HG03095 (cell line): ENCODE measurements at regions not wholly inside any gene's neighbourhood (a gene's known extent, or its start where the extent isn't known, plus 50 kb on each side); places are given as distances from the start of the nearest gene placed in this dataset.

Experiments
- ATAC-seq: cut with Tn5 transposase; IDR thresholded peaks from one replicate; pipeline ENCODE4 v1.9.1; 2021; ENCODE audit warnings: moderate library complexity; ENCODE audit not compliant: unreplicated experiment

DNA sequence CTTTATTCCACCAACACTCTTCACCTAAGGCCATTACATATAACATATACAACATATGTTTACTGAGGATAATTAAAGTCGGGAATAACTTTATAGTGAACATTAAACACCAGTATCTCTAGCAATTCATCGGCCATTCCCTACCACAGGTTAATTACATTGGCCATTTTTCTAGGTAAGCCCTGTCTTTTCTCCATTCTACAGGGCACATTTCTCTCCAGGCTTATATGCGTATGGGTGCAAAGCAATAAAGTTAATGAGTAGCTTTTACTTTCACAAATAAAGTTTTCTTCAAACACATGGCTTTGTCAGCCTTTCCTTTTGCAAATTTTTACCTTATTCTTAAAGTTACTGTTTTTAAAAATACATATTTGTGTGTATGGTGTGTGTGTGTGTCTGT lies 111.9 kb upstream of the IQCM start:
- no peak for ATAC-seq

DNA sequence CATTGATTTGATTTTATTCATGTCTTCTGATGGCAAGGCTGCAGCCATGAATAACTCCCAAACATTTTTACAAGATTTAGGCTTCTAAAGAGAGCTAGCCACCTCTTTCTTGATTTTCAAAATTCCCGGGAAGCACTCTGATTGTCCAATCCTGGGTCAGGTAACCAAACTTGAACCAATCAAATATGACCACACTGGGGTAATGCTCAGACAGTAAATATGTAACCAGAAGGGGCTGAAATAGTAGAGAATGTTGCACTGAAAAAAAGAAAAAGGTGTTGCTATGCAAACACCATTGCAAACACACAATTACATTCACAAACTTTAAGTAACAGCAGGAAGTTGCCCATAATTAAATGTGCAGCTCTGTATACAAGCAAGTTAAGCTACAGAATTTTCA lies 112.9 kb upstream of the IQCM start:
- ATAC-seq: no peak

DNA sequence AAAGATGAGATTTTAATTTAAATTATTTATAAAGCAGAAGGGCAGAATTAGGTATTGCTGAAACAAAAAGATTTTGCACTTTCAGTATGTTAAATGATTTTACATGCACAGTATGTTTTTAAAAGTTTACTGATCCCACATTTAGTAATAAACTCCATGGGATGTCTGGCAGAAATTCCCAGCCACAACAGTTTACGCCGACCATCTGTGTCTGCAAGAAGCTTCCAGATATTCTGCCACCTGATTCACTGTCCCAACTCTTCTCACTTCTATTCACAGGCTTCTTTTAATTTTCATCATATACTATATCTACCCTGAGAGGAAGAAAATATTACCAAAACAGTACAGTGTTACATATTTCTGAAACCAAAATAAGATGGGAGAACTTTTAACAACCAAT lies 115.8 kb upstream of the IQCM start:
- no peak for ATAC-seq

DNA sequence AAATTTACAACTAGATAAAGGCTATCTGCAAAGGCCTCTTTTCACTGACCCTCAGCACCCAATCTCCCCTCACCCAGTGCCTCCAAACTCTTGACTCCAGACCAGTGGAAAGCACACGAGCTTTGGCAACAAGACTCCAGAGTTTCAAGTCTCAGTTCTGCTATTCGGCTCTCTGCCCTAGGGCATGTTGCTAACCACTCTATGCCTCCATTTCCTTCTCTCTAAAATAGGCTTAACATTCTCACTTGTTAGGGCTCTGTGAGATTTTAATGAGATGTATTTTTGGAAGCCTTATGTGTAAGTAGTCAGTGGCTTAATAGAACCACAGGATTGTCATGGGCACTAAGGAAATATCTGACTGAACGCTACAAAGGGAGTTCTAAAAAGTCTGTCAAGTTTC lies 116.5 kb upstream of the IQCM start:
- ATAC-seq: no peak

DNA sequence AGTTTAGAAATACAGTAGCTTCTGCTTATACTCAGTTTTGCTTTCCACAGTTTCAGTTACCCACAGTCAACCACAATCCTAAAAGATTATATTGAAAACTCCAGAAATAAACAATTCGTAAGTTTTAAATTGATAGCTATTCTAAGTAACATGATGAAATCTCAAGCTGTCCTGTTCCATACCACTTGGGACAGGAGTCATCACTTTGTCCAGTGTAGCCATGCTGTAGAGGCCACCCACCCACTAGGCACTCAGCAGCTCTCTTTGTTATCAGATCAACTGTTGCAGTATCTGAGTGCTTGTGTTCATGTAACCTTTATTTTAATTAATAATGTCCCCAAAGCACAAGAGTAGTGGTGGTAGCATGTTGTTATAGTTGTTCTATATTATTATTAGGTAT lies 117.5 kb upstream of the IQCM start:
- no peak for ATAC-seq

DNA sequence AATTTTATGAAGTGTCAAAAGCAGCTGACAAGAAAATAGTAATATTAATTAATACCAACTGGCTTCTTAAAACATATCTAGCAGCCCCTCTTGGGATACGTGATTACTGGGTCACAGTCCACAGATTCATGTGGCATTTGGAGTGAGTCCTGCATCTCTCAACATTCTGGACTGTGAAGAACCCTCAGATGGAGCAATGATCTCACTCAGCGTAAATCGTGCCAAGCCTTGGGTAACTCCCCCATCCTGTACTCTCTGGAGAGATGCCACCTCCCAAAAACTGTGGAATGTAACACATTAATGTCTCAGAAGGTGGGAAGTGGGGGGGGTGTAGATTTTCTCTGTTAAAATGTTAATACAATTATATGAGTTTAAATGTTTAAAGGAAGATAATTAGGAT lies 118.2 kb upstream of the IQCM start:
- ATAC-seq: no peak

DNA sequence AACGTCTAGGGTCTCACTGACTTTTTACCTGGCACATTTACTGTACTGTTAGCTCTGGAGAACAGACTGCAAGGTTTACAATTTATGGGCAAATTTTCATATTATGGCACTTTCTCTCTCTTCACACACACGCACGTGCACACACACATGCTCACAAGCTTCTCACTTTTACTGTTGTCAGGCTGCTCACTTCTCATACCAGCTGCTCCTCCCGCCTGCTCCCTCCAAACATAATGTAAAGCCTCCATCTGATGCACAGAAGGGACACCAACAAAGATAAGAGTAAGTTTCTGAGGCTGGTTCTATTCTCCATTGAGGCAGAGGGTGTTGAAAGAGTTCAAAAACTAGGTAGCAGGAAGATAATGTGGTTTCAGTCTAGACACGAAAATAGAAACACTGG lies 128.9 kb upstream of the DCLK2 start:
- ATAC-seq: no peak

DNA sequence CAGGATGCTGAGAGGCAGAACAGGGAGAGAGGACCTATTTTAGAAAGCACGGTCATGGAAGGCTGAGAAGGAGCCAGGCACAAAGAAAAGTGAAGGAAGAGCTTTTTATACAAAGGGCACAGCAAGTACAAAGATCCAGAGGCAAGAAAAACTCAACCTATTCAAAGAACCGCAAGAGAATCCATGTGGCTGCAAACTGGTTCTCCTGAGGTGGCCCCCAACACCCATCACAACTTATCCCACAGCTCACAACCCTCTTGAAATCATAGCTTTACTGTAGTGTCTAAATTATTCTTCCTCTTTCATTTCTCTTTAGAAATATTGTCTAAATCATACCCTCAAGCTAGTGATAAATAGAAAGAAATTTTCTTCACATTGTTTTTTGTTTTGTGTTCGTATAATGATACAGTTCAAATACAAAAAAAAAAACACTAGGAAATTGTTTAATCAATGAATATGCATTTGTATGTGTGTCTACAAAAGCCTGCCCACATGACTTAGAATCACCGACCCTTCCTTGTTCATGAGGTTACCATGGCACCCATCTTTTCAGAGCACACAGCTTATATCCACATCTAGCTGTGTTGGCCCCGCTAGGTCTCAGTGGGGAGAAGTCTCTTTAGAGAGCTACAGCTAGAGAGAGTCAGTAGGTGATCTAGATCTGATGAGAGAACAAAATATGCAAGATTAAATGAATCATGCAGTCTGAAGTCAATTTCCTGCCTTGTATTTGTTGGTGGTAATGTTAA lies 126.9 kb upstream of the DCLK2 start:
- no peak for ATAC-seq

DNA sequence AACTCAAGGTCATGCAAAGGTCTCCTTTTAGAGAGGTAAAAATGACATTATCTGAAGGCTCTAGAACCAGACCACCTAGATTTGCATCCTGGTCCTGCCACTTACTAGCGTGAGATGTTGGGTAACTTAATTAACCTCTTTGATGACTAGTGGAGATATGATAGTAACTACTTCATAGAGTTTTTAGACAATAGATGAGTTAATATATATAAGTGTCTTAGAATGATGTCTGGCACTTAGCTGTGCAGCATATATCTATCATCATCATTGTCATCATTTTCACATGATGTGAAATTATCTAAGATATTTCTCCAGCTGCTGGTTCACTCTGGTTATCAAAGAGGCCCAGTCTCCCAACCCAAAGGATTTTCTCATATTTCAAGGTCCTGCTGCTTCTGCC lies 126.1 kb upstream of the DCLK2 start:
- no peak for ATAC-seq

DNA sequence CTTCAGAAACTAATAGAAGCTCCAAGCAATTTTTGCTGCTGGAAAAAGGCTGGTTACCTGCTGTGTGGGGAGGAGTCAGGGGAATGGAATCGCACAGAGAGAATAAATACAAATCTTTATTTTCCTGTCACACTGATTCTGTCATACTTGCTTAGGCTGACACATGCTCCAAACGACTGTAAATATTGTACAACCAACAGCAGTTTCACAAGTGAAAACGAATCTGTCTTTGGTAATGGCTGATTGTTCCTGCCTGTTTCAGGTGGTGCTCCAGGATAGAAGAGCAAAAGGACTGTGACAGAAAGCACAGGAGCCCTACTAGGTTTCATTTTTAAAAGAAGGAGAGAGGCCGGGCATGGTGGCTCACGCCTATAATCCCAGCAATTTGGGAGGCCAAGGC lies 125.5 kb upstream of the DCLK2 start:
- ATAC-seq: no peak

DNA sequence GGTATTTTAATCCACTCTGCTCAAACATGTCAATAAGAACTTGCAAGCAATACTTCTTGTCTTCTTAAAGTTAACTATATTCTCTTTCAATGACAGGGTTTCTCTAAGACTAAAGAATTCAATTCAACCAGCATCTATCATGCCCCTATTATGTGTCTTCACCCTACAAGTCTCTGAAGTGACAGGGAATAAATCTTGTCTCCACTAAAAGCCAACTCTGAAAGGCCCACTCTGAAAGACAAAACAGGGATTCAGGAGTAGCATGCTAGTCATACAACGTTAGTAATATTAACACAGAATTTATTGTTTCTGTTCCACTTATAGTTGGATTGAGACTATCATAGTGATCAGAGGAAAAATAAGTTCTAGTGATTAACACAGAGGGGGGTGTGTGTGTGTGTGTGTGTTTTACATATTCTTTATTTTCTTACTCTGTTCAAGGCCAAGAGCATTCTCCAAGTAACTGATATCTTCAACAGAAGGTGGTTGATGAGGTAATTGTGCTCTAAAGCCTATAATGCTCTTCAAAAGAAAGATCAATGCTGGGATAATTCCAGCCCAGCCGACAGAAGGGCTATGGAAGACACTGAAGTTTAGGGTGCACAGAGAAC lies 122.4 kb upstream of the DCLK2 start:
- no peak for ATAC-seq

DNA sequence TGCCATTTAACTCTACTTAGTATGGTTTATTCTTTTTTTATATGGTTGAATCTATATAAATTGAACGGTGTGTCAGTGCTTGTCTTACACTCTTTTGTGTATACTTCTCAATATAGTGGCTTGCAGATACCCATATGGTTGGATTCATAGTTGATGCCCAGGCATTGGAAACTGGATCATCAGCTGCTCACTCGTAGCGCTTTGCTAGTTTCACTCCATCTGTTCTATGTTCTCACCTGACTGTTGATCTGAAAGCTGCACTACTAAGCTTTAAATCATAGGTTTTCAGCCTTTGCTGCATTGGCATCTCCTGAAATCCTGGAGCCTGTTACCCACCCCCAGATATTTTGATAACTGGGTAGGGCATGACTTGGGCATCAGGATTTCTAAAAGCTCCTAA lies 121.6 kb upstream of the DCLK2 start:
- no peak for ATAC-seq

DNA sequence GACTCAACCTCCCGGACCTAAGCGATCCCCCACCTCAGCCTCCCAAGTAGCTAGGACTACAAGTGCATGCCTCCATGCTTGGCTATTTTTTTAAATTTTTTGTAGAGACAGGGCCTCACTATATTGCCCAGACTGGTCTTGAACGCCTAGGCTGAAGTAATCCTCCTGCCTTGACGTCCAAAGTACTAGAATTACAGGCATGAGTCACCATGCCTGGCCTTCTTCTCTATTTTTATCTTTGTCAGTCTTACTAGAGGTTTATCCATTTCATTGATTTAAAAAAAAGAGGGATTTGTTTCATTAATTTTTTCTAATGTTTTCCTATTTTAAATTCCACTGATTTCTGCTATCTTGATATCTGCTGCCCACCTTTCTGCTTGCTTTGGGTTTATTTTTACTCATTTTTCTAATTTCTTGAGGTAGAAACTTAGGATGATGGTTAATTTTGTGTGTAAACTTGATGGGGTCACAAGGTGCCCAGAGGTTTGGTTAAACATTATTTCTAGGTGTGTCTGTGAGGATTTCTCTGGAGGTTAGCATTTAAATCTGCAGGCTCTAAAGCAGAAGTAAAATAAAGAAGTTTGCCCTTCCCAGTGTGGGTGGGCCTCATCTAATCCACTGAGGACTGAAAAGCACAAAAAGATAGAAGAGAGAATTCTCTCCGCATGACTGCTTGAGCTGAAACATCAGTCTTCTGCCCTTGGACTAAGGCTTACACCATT lies 116.2 kb upstream of the DCLK2 start:
- ATAC-seq: no peak

DNA sequence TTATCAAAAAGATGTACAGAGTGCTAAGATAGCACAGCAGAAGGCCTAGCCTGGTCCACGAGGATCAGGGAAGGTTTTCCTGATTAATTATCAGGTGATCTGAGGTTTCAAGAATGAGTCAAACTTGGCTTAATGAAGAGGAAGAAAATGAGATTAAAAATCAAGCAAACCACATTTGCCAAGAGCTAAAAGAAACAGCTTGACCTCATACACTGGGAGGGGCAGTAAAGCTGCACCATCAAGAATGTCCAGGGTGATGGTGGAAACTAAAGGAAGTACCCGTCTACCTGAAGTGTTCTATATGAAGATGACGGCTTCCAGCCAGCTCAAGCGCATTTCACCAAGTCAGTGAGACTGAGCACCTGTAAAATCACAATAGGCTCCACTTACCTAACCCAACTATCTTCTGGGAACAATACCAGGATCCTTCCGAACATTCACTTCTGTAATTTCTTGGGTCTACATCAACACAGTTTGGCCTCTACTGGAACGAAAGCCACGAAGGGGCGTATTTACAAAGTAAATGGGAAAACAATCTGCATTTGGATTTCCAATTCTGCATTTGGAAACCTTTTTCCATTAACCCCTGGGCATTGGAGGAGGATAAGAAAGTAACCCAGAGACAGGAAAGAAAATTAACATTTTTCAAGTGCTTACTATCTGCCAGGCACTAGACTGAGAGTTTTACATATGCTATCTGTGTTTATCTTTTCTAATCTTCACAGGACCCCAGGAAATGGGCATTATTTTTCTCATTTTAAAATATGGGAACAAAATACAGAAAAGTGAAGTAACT lies 114.0 kb upstream of the DCLK2 start:
- ATAC-seq: no peak

DNA sequence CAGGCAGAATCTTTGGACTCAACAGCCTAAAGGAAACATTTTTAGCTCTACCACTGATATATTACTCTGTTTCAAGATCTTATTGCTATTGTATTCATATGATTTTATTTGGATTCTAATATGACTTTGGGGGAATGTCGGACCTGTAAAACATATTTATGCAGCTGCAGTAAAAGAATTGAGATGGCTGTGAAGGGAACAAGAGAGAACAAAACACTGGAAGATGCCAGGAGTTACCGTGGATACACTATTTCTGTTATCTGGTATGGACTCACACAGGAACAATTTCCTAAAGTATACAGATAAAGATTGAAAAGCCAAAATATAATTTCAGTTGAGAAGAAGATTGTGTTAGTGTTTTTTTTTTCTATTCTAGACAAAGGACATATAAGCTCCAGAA lies 113.0 kb upstream of the DCLK2 start:
- ATAC-seq: no peak

DNA sequence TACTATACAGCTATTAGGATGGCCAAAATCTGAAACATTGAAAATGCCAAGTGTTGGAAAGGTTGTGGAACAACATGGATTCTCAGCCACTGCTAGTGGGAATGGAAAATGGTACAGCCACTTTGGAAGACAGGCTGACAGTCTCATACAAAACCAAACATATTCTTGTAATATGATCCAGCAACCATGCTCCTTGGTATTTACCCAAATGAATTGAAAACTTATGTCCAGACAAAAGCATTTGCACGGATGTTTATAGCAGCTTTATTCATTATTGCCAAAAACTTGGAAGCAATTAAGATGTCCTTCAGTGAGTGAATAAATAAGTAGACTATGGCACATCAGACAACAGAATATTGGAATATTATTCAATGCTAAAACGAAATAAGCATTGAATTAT lies 105.8 kb upstream of the DCLK2 start:
- no peak for ATAC-seq

DNA sequence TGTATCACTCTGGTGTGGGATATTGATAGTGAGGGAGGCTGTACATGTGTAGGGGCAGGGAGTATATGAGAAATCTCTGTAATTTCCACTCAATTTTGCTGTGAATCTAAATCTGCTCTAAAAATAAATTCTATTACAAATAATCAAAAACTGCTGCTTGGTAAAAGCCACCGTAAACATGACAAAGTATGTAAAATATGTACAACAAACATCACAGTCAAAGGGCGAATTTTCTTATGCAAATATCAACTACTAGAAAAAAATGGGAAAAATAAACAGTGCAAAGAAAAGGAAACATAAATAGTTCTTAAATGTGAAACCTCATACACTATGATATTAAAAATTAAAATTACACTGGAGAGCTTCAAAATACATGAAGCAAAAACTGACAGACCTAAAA lies 105.1 kb upstream of the DCLK2 start:
- no peak for ATAC-seq

DNA sequence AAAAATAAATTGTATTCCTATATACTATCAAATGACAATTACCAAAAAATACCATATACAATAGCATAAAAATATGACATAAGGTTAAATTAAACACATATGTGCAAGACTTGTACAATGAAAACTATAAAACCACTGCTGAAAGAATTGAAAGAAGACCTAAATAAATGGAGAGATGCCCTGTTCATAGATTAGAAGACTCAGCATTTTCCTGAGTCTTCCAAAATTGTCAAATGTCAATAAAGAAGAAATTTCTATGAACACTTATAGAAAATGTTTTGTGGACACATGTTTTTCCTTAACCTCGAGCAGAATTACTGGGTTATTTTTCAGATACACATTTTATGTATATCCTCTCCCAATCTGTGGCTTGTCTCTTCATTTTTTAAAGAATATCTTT lies 103.1 kb upstream of the DCLK2 start:
- no peak for ATAC-seq

DNA sequence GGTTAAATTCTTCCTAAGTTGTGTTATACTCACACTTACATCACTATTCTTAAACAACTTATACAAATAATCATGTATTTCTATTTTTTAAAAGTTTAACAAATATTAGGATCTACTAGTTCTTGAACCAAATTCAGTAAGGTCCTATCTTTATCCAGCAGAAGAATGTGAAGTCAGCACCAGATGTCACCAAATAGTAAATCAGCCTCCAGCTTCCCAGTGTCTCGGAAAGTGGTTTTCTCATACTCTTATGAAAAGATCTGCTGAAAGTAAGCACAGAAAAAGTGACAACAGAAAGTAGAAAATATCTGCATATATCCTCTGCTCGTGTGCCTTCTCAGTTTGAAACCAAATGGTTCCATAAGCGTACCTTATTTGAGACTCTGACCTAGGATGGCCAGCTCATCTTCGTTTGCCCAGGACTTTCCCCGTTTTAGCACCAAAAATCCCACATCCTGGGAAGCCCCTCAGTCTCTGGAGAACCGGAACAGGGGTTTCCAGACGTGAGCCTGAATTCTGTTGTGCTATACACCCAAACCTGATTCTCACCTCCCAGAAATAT lies 98.0 kb upstream of the DCLK2 start:
- no peak for ATAC-seq

DNA sequence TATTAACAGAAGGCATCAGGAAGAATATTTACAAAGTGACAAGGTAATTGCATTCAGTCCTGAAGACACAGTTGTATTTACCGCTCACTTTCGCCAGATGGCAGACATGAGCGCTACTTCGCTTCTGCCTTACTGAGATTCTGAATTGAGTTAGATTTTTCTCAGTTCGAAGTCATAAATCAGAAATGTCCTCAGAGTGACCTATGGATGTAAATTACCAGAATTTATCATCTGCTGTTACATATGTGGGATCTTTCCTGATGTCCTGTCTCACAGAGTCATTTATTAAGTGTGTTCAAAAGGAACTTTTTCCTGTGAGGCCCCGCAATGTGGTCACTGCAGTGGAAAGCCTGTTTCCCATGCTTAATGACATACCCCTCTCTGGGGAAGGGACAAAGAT lies 97.3 kb upstream of the DCLK2 start:
- peak; percentile 82 for ATAC-seq

DNA sequence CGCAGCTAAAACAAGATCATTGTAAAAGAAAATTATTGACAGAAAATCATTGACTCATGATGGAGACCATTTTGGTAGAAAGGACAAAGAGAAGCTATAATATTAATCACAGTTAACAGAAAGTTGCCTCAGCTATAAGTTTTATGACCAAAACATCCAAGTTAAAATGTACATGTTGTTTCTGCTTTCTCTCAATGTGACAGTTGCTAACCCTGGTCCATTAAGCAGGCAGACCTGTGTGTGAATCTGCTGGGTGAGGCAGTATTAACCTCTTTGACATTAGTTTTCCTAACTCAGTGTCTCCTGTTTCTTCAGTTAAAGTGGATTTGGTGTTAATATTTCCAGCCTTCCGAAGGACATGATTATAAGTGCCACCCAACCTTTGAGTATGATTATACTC lies 94.8 kb upstream of the DCLK2 start:
- ATAC-seq: no peak
